ENCODE measurements at regions not wholly inside any gene's neighbourhood (a gene's known extent, or its start where the extent isn't known, plus 50 kb on each side); places are given as distances from the start of the nearest gene placed in this dataset.
"Not testable (repeated sequence)": the region's sequence is repeated elsewhere in the genome, so short reads cannot be mapped to it uniquely, and the experiment has no call there.

GRCh38 chr2:242111954-242112353 is 242.4 kb downstream of the RTP5 start:
- H3K27me3 ChIP-seq (replicated peaks; ENCODE audit: control insufficient read depth, insufficient read depth, low read length); H3K9me3 Mint-ChIP-seq (ENCODE audit: unreplicated experiment); BruUV-seq (replicated peaks); H3K4me1 Mint-ChIP-seq (ENCODE audit: low read depth, unreplicated experiment); H3K36me3 Mint-ChIP-seq (ENCODE audit: insufficient read depth, unreplicated experiment); CTCF ChIA-PET; intact Hi-C loops (cut with micrococcal nuclease; ENCODE audit: unreplicated experiment); H3K27me3 Mint-ChIP-seq (ENCODE audit: insufficient read depth, unreplicated experiment); H3K4me1 ChIP-seq; H3K4me3 ChIP-seq (ENCODE audit: low read depth, low read length); H3K4me3 Mint-ChIP-seq (ENCODE audit: unreplicated experiment); POLR2A ChIA-PET; H3K27ac Mint-ChIP-seq (ENCODE audit: unreplicated experiment); DNase-seq; H3K9me3 ChIP-seq; H3K36me3 ChIP-seq (ENCODE audit: control insufficient read depth, insufficient read depth, low read length): not testable (repeated sequence)

GRCh38 chr2:242113492-242113891 is 244.0 kb downstream of the RTP5 start:
- intact Hi-C loops (cut with micrococcal nuclease; ENCODE audit: unreplicated experiment); H3K4me3 Mint-ChIP-seq (ENCODE audit: unreplicated experiment); DNase-seq; POLR2A ChIA-PET; H3K27me3 Mint-ChIP-seq (ENCODE audit: insufficient read depth, unreplicated experiment); H3K9me3 Mint-ChIP-seq (ENCODE audit: unreplicated experiment); CTCF ChIA-PET; H3K4me1 Mint-ChIP-seq (ENCODE audit: low read depth, unreplicated experiment); H3K27ac Mint-ChIP-seq (ENCODE audit: unreplicated experiment); BruUV-seq (replicated peaks); H3K36me3 Mint-ChIP-seq (ENCODE audit: insufficient read depth, unreplicated experiment); H3K27me3 ChIP-seq (replicated peaks; ENCODE audit: control insufficient read depth, insufficient read depth, low read length); H3K36me3 ChIP-seq (ENCODE audit: control insufficient read depth, insufficient read depth, low read length); H3K9me3 ChIP-seq; H3K4me1 ChIP-seq; H3K4me3 ChIP-seq (ENCODE audit: low read depth, low read length): not testable (repeated sequence)

GRCh38 chr2:242116676-242117075 is 247.1 kb downstream of the RTP5 start:
- DNase-seq; POLR2A ChIA-PET; H3K9me3 Mint-ChIP-seq (ENCODE audit: unreplicated experiment); H3K36me3 Mint-ChIP-seq (ENCODE audit: insufficient read depth, unreplicated experiment); H3K4me1 Mint-ChIP-seq (ENCODE audit: low read depth, unreplicated experiment); H3K9me3 ChIP-seq; BruUV-seq (replicated peaks); H3K4me3 ChIP-seq (ENCODE audit: low read depth, low read length); H3K27me3 Mint-ChIP-seq (ENCODE audit: insufficient read depth, unreplicated experiment); H3K4me3 Mint-ChIP-seq (ENCODE audit: unreplicated experiment); intact Hi-C loops (cut with micrococcal nuclease; ENCODE audit: unreplicated experiment); H3K36me3 ChIP-seq (ENCODE audit: control insufficient read depth, insufficient read depth, low read length); H3K27me3 ChIP-seq (replicated peaks; ENCODE audit: control insufficient read depth, insufficient read depth, low read length); H3K27ac Mint-ChIP-seq (ENCODE audit: unreplicated experiment); CTCF ChIA-PET; H3K4me1 ChIP-seq: not testable (repeated sequence)

- H3K36me3 ChIP-seq (ENCODE audit: control insufficient read depth, insufficient read depth, low read length); H3K9me3 Mint-ChIP-seq (ENCODE audit: unreplicated experiment); H3K27me3 ChIP-seq (replicated peaks; ENCODE audit: control insufficient read depth, insufficient read depth, low read length); H3K4me1 Mint-ChIP-seq (ENCODE audit: low read depth, unreplicated experiment); DNase-seq; BruUV-seq (replicated peaks); H3K27me3 Mint-ChIP-seq (ENCODE audit: insufficient read depth, unreplicated experiment); POLR2A ChIA-PET; H3K4me3 ChIP-seq (ENCODE audit: low read depth, low read length); intact Hi-C loops (cut with micrococcal nuclease; ENCODE audit: unreplicated experiment); H3K4me1 ChIP-seq; CTCF ChIA-PET; H3K4me3 Mint-ChIP-seq (ENCODE audit: unreplicated experiment); H3K9me3 ChIP-seq; H3K27ac Mint-ChIP-seq (ENCODE audit: unreplicated experiment); H3K36me3 Mint-ChIP-seq (ENCODE audit: insufficient read depth, unreplicated experiment): not testable (repeated sequence)
Measured at GRCh38 chr2:242117305-242117704, 247.8 kb downstream of the RTP5 start.

GRCh38 chr2:242119682-242120081 is 250.2 kb downstream of the RTP5 start:
- H3K27me3 ChIP-seq (replicated peaks; ENCODE audit: control insufficient read depth, insufficient read depth, low read length); POLR2A ChIA-PET; H3K9me3 Mint-ChIP-seq (ENCODE audit: unreplicated experiment); H3K4me1 Mint-ChIP-seq (ENCODE audit: low read depth, unreplicated experiment); BruUV-seq (replicated peaks); H3K4me1 ChIP-seq; DNase-seq; H3K27me3 Mint-ChIP-seq (ENCODE audit: insufficient read depth, unreplicated experiment); H3K4me3 ChIP-seq (ENCODE audit: low read depth, low read length); H3K27ac Mint-ChIP-seq (ENCODE audit: unreplicated experiment); H3K4me3 Mint-ChIP-seq (ENCODE audit: unreplicated experiment); H3K9me3 ChIP-seq; intact Hi-C loops (cut with micrococcal nuclease; ENCODE audit: unreplicated experiment); H3K36me3 Mint-ChIP-seq (ENCODE audit: insufficient read depth, unreplicated experiment); H3K36me3 ChIP-seq (ENCODE audit: control insufficient read depth, insufficient read depth, low read length); CTCF ChIA-PET: not testable (repeated sequence)

GRCh38 chr2:242130682-242131081 is 261.2 kb downstream of the RTP5 start:
- H3K27ac Mint-ChIP-seq (ENCODE audit: unreplicated experiment); POLR2A ChIA-PET; H3K36me3 Mint-ChIP-seq (ENCODE audit: insufficient read depth, unreplicated experiment); H3K4me3 ChIP-seq (ENCODE audit: low read depth, low read length); H3K9me3 ChIP-seq; BruUV-seq (replicated peaks); intact Hi-C loops (cut with micrococcal nuclease; ENCODE audit: unreplicated experiment); H3K9me3 Mint-ChIP-seq (ENCODE audit: unreplicated experiment); CTCF ChIA-PET; H3K27me3 ChIP-seq (replicated peaks; ENCODE audit: control insufficient read depth, insufficient read depth, low read length); H3K36me3 ChIP-seq (ENCODE audit: control insufficient read depth, insufficient read depth, low read length); DNase-seq; H3K27me3 Mint-ChIP-seq (ENCODE audit: insufficient read depth, unreplicated experiment); H3K4me3 Mint-ChIP-seq (ENCODE audit: unreplicated experiment); H3K4me1 Mint-ChIP-seq (ENCODE audit: low read depth, unreplicated experiment); H3K4me1 ChIP-seq: not testable (repeated sequence)

GRCh38 chr2:242159921-242160320 is 290.4 kb downstream of the RTP5 start:
- H3K27ac Mint-ChIP-seq (ENCODE audit: unreplicated experiment); H3K4me1 Mint-ChIP-seq (ENCODE audit: low read depth, unreplicated experiment): not testable (repeated sequence)

More at GRCh38 chr2:242159921-242160320, 290.4 kb downstream of the RTP5 start:
- H3K27me3 Mint-ChIP-seq (ENCODE audit: insufficient read depth, unreplicated experiment); H3K36me3 Mint-ChIP-seq (ENCODE audit: insufficient read depth, unreplicated experiment); CTCF ChIA-PET; H3K4me1 ChIP-seq; H3K36me3 ChIP-seq (ENCODE audit: control insufficient read depth, insufficient read depth, low read length); DNase-seq; H3K4me3 Mint-ChIP-seq (ENCODE audit: unreplicated experiment); intact Hi-C loops (cut with micrococcal nuclease; ENCODE audit: unreplicated experiment); H3K27me3 ChIP-seq (replicated peaks; ENCODE audit: control insufficient read depth, insufficient read depth, low read length); H3K9me3 Mint-ChIP-seq (ENCODE audit: unreplicated experiment); H3K9me3 ChIP-seq; H3K4me3 ChIP-seq (ENCODE audit: low read depth, low read length); POLR2A ChIA-PET; BruUV-seq (replicated peaks): not testable (repeated sequence)
